NCI-H2196 treated with DMSO at 0.1 percent for 48 hours (cell line): ENCODE measurements at regions not wholly inside any gene's neighbourhood (a gene's known extent, or its start where the extent isn't known, plus 50 kb on each side); places are given as distances from the start of the nearest gene placed in this dataset.
"Not testable (repeated sequence)": the region's sequence is repeated elsewhere in the genome, so short reads cannot be mapped to it uniquely, and the experiment has no call there.

Source experiments
- DNase-seq: peaks from one replicate; lab custom pipeline; 2025; ENCODE audit not compliant: unreplicated experiment; lab: John Stamatoyannopoulos, UW

- no peak for DNase-seq
These were observed 232.8 kb downstream of the TRIML1 start for GRCh38 chr4:188372058-188372457.

GRCh38 chr4:188372829-188373228 is 233.6 kb downstream of the TRIML1 start:
- DNase-seq = no peak

- DNase-seq = no peak
These were observed 235.6 kb downstream of the TRIML1 start for GRCh38 chr4:188374871-188375270.

- DNase-seq = no peak
These were observed 238.6 kb downstream of the TRIML1 start for GRCh38 chr4:188377816-188378215.

GRCh38 chr4:188383180-188383579 is 243.9 kb downstream of the TRIML1 start:
- DNase-seq = no peak

GRCh38 chr4:188387179-188387791 is 248.0 kb downstream of the TRIML1 start:
- no peak for DNase-seq

- not testable (repeated sequence) for DNase-seq
These were observed 252.1 kb downstream of the TRIML1 start for GRCh38 chr4:188391349-188391748.

- DNase-seq = no peak
These were observed 256.8 kb downstream of the TRIML1 start for GRCh38 chr4:188396037-188396436.

- no peak for DNase-seq
These were observed 260.6 kb downstream of the TRIML1 start for GRCh38 chr4:188399834-188400233.

- no peak for DNase-seq
These were observed 261.2 kb downstream of the TRIML1 start for GRCh38 chr4:188400451-188400850.

- no peak for DNase-seq
These were observed 264.0 kb downstream of the TRIML1 start for GRCh38 chr4:188403272-188403671.

GRCh38 chr4:188405071-188405835 is 266.0 kb downstream of the TRIML1 start:
- DNase-seq = not testable (repeated sequence)

GRCh38 chr4:188408244-188409030 is 269.2 kb downstream of the TRIML1 start:
- no peak for DNase-seq

GRCh38 chr4:188409851-188410250 is 270.6 kb downstream of the TRIML1 start:
- no peak for DNase-seq

GRCh38 chr4:188411805-188412204 is 272.6 kb downstream of the TRIML1 start:
- DNase-seq = no peak

GRCh38 chr4:188412499-188412898 is 273.3 kb downstream of the TRIML1 start:
- no peak for DNase-seq

GRCh38 chr4:188414441-188414840 is 275.2 kb downstream of the TRIML1 start:
- no peak for DNase-seq

GRCh38 chr4:188417181-188417580 is 277.9 kb downstream of the TRIML1 start:
- no peak for DNase-seq

GRCh38 chr4:188423039-188423438 is 283.8 kb downstream of the TRIML1 start:
- DNase-seq = no peak

GRCh38 chr4:188428935-188429334 is 289.7 kb downstream of the TRIML1 start:
- no peak for DNase-seq

- no peak for DNase-seq
These were observed 290.7 kb downstream of the TRIML1 start for GRCh38 chr4:188429965-188430364.

- DNase-seq = no peak
These were observed 291.1 kb downstream of the TRIML1 start for GRCh38 chr4:188430384-188430783.
